A673 (cell line): ENCODE measurements at regions not wholly inside any gene's neighbourhood (a gene's known extent, or its start where the extent isn't known, plus 50 kb on each side); places are given as distances from the start of the nearest gene placed in this dataset.

Experiments used
- BruUV-seq: library from RNA; stranded (reverse); fragments of 400-500 nt; replicated peaks from 2 replicates; lab custom pipeline; 2021; lab: Mats Ljungman, UMichigan
- CTCF ChIA-PET: fragments of 300-600 bp; sonication (Branson Sonifier 250); formaldehyde crosslinking; loops from one replicate; lab custom pipeline; 2022; ENCODE audit warnings: antibody characterized with exemption; lab: Charles Lee
- POLR2A ChIA-PET: fragments of 300-600 bp; sonication (Branson Sonifier 250); formaldehyde crosslinking; loops from one replicate; lab custom pipeline; 2022; ENCODE audit warnings: antibody characterized with exemption; ENCODE audit not compliant: low non-redundant PET; lab: Charles Lee
- DNase-seq: peaks from one replicate; pipeline ENCODE4 v3.0.0-alpha.2; 2015; ENCODE audit warnings: low spot score
- H3K27ac ChIP-seq: fragments of 200-600 bp; sonication (generic); 2 replicates; pipeline ENCODE4 v1.5.1; 2016; ENCODE audit warnings: mixed run types, low read depth, mild to moderate bottlenecking, mixed read lengths, antibody characterized with exemption, low read length; ENCODE audit not compliant: poor library complexity, severe bottlenecking
- H3K27me3 ChIP-seq: fragments of 200-600 bp; sonication (generic); replicated peaks from 2 replicates; pipeline ENCODE4 v1.6.1; 2017; ENCODE audit warnings: mixed run types, low read depth, mild to moderate bottlenecking, mixed read lengths, antibody characterized with exemption, low read length; ENCODE audit not compliant: insufficient read depth, poor library complexity
- H3K36me3 ChIP-seq: fragments of 200-600 bp; sonication (generic); 2 replicates; pipeline ENCODE4 v1.6.1; 2016; ENCODE audit warnings: mixed run types, mild to moderate bottlenecking, mixed read lengths, antibody characterized with exemption, low read length; ENCODE audit not compliant: insufficient read depth, poor library complexity, severe bottlenecking
- H3K4me1 ChIP-seq: fragments of 200-600 bp; sonication (generic); 2 replicates; pipeline ENCODE4 v1.6.1; 2017; ENCODE audit warnings: mixed run types, mild to moderate bottlenecking, mixed read lengths, antibody characterized with exemption, low read length; ENCODE audit not compliant: insufficient read depth, poor library complexity, severe bottlenecking
- H3K4me3 ChIP-seq: fragments of 200-600 bp; sonication (generic); 2 replicates; pipeline ENCODE4 v1.5.1; 2016; ENCODE audit warnings: low read depth, mixed run types, mild to moderate bottlenecking, mixed read lengths, low read length; ENCODE audit not compliant: poor library complexity, severe bottlenecking
- H3K9me3 ChIP-seq: fragments of 200-600 bp; sonication (generic); 2 replicates; pipeline ENCODE4 v1.6.1; 2016; ENCODE audit warnings: mixed run types, low read depth, mild to moderate bottlenecking, mixed read lengths, antibody characterized with exemption, low read length; ENCODE audit not compliant: poor library complexity, severe bottlenecking
- EZH2 ChIP-seq: fragments of 200-600 bp; sonication (generic); IDR thresholded peaks from 2 replicates; pipeline ENCODE4 v1.6.1; 2017; ENCODE audit warnings: borderline replicate concordance, low read depth, mild to moderate bottlenecking, mixed read lengths, antibody characterized with exemption, low read length; ENCODE audit not compliant: poor library complexity, severe bottlenecking
- intact Hi-C: fragments of 100-400 bp; cut with micrococcal nuclease; formaldehyde crosslinking; loops from one replicate; pipeline ENCODE4 v1.10.0; 2022; ENCODE audit not compliant: unreplicated experiment
- TF ChIP-seq, protein P1 (sequence below): fragments of 300-800, 200-600 bp; sonication (generic); conservative IDR thresholded peaks from 2 replicates; pipeline ENCODE4 v1.5.1; 2017; ENCODE audit warnings: low read depth, mild to moderate bottlenecking, antibody characterized with exemption, low read length, moderate library complexity, mixed read lengths

- no peaks in the 10 kb centered on the region for H3K4me1 ChIP-seq
- no peak for TF ChIP-seq EZH2
- TF ChIP-seq, protein P1, sequence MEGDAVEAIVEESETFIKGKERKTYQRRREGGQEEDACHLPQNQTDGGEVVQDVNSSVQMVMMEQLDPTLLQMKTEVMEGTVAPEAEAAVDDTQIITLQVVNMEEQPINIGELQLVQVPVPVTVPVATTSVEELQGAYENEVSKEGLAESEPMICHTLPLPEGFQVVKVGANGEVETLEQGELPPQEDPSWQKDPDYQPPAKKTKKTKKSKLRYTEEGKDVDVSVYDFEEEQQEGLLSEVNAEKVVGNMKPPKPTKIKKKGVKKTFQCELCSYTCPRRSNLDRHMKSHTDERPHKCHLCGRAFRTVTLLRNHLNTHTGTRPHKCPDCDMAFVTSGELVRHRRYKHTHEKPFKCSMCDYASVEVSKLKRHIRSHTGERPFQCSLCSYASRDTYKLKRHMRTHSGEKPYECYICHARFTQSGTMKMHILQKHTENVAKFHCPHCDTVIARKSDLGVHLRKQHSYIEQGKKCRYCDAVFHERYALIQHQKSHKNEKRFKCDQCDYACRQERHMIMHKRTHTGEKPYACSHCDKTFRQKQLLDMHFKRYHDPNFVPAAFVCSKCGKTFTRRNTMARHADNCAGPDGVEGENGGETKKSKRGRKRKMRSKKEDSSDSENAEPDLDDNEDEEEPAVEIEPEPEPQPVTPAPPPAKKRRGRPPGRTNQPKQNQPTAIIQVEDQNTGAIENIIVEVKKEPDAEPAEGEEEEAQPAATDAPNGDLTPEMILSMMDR = no peak
- no peaks in the 10 kb centered on the region for H3K27me3 ChIP-seq
- no peak for DNase-seq
- no peaks in the 10 kb centered on the region for H3K9me3 ChIP-seq
- ChIA-PET POLR2A (no interaction called here), CTCF (no interaction called here)
- H3K27ac ChIP-seq = no peak overlapping the region
- no TSS peak for BruUV-seq
- no peak overlapping the region for H3K4me3 ChIP-seq
- intact Hi-C loops = no loop called here
- no peaks in the 10 kb centered on the region for H3K36me3 ChIP-seq
These were observed 225.7 kb downstream of the ARL6IP6 start for GRCh38 chr2:152944099-152944498.

GRCh38 chr2:152942940-152943440 lies 224.6 kb downstream of the ARL6IP6 start:
- Histone ChIP-seq H3K9me3 (no peaks in the 10 kb centered on the region), H3K36me3 (no peaks in the 10 kb centered on the region), H3K4me3 (no peak overlapping the region), H3K27me3 (no peaks in the 10 kb centered on the region), H3K27ac (no peak overlapping the region), H3K4me1 (no peaks in the 10 kb centered on the region)
- POLR2A ChIA-PET = no interaction called here
- DNase-seq = no peak
- intact Hi-C loops = no loop called here
- CTCF ChIA-PET = no interaction called here
- BruUV-seq = no TSS peak
- TF ChIP-seq, protein P1 = no peak
- no peak for TF ChIP-seq EZH2

DNA sequence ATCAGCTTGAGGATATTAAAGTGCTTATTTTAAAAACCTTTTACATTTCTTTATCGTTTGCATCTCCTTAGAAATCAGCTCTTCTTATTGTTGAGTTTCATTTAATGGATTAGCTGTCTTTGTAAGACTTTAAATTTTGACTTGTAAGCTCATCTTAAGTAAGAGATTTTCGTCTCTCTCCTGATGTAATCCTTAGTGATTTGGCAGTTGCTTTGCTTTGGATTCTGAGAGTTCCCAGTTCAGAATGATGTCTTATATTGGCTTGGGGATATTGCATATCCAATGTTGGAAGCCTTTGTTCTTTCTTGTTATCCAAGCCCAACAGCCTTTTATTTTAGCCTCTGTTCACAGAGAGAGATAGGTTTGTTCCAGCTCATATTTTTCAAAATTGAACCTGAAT lies 212.1 kb downstream of the ARL6IP6 start:
- Histone ChIP-seq H3K27me3 (no peaks in the 10 kb centered on the region), H3K4me3 (no peak overlapping the region), H3K4me1 (no peaks in the 10 kb centered on the region), H3K36me3 (no peaks in the 10 kb centered on the region), H3K9me3 (no peaks in the 10 kb centered on the region), H3K27ac (no peak overlapping the region)
- intact Hi-C loops = no loop called here
- no peak for DNase-seq
- TF ChIP-seq, protein P1 = no peak
- TF ChIP-seq EZH2 = no peak
- POLR2A ChIA-PET = interaction anchor here (0.5 kb wide), 1 partner anchor 33 kb away, joined by 4 read pairs; no protein-coding TSS in a partner anchor
- CTCF ChIA-PET = no interaction called here
- no TSS peak for BruUV-seq
